Nucleus accumbens (tissue), 56 donors: ENCODE measurements at regions not wholly inside any gene's neighbourhood (a gene's known extent, or its start where the extent isn't known, plus 50 kb on each side); places are given as distances from the start of the nearest gene placed in this dataset.
"Not testable (repeated sequence)": the region's sequence is repeated elsewhere in the genome, so short reads cannot be mapped to it uniquely, and the experiment has no call there.

Source experiments
- DNase-seq, 56 donors: peaks; one replicate each; lab custom pipeline; 2025; lab: John Stamatoyannopoulos, UW

- peak in 5 of 56 donors; percentile 0 for DNase-seq
These were observed 227.4 kb upstream of the CXorf51B start for GRCh38 chrX:146581981-146582712.

- DNase-seq, result no peak
These were observed 207.3 kb upstream of the CXorf51B start for GRCh38 chrX:146602246-146602645.

- DNase-seq, result no peak
These were observed 205.4 kb upstream of the CXorf51B start for GRCh38 chrX:146604196-146604595.

- DNase-seq, result no peak
These were observed 194.7 kb upstream of the CXorf51B start for GRCh38 chrX:146614663-146615478.

GRCh38 chrX:146615628-146616348, 193.8 kb upstream of the CXorf51B start:
- no peak for DNase-seq

GRCh38 chrX:146619943-146620342, 189.6 kb upstream of the CXorf51B start:
- not testable (repeated sequence) for DNase-seq

- no peak for DNase-seq
These were observed 151.2 kb upstream of the CXorf51B start for GRCh38 chrX:146658379-146658778.

- DNase-seq, result no peak
These were observed 101.8 kb upstream of the CXorf51B start for GRCh38 chrX:146707781-146708180.

GRCh38 chrX:146708866-146709265, 100.7 kb upstream of the CXorf51B start:
- not testable (repeated sequence) for DNase-seq

- peak in 16 of 56 donors; percentile 0 to 38 (median 2) for DNase-seq
These were observed 55.3 kb upstream of the CXorf51B start for GRCh38 chrX:146754268-146754667.

GRCh38 chrX:146755214-146755613, 54.4 kb upstream of the CXorf51B start:
- no peak for DNase-seq
